ENCODE measurements at regions not wholly inside any gene's neighbourhood (a gene's known extent, or its start where the extent isn't known, plus 50 kb on each side); places are given as distances from the start of the nearest gene placed in this dataset.
"Not testable (repeated sequence)": the region's sequence is repeated elsewhere in the genome, so short reads cannot be mapped to it uniquely, and the experiment has no call there.

DNA sequence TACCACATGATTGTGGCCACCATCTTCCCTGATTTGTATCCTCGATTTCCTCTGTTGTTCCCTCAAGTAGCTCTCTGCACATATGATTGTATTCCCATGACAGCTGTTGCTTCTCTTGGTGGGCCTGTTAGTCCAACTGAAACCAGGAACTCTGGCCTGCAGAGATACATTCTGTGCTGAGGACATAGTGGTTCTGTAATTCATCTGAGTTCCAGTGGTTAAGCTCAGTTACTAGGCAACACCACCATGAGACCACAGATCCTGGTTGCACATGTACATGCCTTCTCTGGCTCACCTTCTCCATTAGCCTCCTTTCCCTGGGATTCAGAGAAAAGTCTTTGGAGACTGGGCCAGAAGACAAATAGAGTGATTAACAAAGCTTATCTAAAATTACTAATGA lies 172.1 kb upstream of the SLC7A11 start:
- DNase-seq: no peak

DNA sequence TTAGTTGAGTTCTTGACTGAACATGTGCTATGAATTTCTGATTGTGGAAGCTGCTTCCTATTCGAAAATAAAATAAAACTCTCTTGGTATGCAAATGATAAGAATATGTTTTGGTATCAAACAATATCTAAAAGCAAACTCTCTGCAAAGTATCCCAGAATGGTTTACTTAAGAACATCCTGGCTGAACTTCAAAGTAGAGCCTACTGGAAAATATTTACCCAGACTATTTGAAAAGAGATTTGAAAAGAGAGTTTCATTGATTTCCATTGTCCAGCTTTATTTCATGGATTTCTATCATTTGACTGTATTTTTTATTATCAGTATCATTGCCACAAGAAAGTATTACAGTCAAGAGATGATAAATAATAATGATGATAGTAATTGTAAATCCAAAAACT lies 171.1 kb upstream of the SLC7A11 start:
- no peak for DNase-seq

DNA sequence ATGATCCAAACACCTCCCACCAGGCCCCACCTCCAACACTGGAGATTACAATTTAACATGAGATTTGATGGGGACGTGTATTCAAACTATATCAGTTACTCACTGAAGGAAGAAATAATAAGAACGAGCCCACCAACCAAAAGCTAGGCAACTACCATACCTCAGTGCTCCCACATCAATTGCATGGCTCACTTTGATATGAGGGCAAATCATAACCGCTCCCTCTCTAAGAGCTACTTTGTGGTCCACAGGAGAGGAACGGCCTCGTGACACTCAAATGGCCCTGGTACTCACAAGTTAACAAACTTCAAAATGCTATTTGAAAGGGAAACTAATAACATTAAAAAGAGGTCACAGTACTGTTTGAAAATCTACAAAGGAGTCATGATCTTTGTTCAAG lies 170.7 kb upstream of the SLC7A11 start:
- DNase-seq: no peak

DNA sequence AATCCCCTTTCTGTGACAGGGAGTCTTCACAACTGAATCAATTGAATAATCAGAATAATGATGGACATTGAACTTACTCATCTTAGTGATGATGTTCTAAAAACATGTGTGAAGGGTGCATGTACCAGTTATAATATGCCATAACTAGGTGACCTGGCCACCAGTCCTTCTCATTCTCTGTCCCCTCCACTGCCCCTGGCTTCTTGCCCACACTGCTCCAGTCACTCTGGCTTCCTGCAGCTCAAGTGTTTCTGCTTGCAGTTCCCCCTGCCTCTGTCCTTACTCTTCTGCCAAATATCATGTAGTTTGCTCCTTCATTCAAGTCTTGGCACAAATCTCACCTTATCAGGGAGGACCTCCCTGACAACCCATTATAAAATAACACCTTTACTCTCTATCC lies 168.1 kb upstream of the SLC7A11 start:
- no peak for DNase-seq

DNA sequence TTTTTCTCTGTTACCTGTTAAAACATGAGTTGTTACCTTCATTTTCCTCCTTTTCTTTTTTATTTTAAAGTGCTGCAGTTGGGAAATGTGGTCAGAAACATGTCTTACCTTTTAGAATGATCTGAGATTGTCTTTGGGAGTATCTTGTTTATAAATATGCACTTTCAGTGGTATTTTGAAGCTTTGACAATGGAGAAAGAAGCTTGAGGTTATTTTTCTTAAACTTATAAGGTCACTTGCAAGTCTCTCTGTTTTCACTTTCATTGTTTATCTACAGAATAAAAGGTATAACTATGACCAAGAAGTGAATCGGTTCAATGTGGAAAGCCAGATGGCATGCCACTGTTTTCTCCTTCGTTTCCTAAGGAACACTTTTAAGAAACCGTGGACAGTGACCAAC lies 167.5 kb upstream of the SLC7A11 start:
- DNase-seq: no peak

DNA sequence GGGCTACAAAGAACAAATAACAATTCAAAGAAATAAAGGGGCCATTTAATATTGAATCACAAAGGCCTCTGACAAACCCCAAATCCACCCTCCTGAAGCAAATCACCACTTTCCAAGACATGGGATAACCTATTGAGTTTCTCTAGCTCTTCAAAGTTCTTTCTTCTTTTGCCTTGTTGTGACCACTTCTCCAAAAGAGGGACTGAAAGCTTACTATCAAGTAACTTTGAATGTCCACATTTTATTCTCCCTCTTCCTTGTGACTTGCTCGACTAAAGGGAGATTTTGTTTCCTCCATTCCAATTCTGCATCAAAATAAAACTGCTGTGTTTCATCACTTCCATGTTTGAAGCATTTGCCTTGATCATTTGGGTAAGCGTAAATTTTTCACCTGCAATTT lies 166.6 kb upstream of the SLC7A11 start:
- DNase-seq: no peak

DNA sequence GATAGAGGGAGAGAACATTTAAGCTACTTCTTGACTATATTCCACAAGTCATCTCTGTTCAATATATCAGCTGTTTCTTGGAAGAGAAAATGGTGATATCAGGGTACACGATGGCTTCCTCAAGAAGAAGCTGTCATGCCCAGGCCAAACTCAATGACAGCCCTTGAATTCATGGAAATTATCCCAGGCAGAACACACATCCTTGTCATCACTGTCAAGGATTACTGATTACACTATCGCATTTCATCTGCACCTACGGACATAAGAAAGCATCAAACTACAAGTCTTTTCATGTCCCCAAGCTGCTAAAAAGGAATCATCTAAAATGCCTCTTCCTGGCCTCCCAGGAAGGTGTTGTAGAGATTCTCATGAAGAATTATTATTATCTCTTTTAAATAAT lies 165.2 kb upstream of the SLC7A11 start:
- no peak for DNase-seq

DNA sequence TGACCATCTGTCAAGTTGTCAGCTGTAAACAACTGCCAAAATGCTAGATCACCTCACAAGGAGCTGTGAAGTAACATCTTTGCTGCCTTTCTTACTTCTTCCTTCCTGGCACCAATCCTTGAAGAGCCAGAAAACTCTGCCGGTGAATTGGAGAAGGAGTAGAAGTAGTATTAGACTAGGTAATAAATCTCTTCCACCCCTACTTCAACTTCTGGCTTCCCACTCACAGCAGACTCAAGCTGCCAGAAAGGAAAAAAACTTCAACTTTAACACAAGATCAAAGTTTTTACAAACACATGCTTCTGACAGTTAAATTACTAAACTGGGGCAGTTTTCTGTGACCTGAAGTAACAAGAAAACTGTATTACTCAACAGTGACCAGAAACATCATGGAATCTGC lies 164.7 kb upstream of the SLC7A11 start:
- no peak for DNase-seq

DNA sequence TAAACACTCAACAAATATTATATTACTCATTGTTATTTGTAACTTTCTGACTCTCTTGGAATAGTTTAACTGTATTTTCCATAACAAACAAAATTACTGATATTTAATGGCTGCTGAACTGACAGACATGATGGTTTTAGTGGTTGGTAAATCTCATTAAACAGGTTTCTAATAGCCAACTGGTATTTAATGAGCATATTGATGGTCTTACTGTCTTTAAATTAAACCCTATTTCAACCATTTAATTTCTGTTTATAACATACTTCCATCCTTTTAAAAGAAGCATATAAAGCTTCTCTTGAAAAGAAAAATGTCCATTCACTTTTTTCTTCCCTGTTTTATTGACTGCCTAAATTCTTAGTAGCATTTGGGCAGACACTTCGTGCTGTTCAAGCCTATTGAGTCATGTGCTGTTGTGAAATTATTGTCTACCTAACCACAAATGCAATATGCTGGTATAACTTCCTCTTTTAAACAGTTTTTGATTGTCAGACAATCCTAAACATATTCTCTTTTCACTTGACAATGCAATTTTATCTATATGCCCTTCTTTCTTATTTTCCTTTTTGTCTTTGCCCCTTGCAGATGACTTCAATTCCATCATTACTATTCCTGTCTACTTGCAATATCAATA lies 163.9 kb upstream of the SLC7A11 start:
- DNase-seq: no peak

DNA sequence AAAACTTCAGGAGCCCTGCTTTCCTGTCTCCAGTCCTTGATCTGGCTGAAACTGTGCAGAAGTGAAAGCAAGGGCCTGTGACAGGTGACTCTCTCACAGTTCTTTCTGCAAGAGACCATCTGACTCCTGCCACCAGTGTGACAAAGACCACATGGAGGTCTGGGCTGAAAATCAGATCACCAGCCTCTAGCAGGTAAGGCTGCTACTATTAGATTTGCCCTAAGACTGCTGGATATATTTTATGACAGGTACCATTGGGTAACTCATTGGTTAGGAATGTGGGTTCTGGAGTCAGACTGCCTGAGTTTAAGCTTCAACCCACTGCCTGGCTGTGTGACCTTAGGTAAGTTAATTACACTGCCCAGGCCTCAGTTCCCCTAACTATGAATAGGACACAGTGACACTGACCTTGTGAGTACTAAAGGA lies 163.3 kb upstream of the SLC7A11 start:
- DNase-seq: no peak

DNA sequence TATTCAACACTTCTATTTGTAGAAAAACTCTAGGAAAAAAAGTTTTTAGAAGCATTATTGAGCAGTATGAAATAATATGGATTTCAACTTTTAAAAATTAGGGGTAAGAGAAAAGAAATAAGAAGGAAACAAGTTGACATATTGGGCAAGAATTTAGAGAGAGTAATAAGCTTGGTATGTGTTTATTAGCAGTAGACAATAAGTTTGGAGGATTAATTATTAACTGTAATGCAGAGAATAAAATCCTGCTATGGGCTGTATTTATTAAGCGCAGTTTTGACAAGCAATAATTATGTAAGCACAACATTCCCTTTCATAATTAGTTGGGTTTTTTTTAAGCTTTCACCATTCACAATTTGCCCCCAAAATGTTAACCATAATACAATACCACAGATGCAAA lies 162.7 kb upstream of the SLC7A11 start:
- no peak for DNase-seq

DNA sequence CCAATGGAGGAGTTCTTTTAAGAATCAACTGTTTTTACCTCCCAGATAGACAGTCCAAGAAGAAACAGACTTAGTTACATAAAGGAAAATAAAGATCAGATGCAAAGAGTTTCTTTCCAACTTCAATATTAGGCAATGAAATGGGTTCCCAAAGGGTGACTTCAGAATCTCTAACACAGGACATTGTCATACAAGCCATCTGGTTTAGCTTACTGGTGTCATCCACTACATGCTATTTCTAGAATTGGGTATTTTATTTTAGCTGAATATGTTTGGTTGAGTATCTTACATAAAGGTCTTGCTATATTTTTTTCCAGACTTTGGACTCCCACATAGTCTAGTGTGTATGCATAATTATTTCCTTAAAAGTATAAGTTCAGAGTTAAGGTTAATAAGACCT lies 162.1 kb upstream of the SLC7A11 start:
- DNase-seq: no peak

DNA sequence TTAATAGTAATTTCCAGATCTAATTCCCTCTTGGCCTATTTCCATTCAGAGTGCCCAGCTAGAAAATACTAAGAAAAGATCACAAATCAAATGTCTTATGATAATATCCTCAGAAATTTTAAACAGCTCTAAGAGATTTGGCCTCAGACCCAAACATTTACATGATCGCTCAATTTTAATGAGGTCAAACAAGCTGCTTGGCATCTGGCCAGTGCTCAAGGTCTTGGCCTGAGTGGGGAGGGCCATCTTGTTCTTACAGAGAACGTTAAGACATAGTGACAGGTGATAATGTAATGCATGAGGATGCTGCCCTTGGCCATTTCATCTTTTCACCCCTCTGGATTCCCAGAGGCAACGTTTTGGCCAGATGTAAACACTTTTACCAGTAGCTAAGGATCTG lies 159.2 kb upstream of the SLC7A11 start:
- DNase-seq: no peak

DNA sequence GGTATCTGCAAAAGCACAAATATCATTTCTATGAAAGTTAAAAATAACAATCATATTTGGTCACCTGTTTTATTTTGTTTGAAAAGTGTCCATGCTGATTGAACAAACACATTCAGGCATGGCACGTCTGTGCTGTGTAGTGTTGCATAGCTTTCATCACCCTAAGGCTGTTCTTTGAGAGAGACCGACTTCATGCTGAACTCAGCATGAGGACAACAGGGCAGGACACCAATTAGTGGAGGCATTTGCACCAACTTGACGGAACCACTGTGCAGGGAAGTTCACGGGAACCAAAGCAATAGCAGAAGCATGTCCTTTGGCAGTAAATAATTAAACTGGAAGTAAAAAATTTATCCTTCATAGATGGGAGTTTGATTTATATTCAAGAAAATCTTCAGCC lies 158.4 kb upstream of the SLC7A11 start:
- DNase-seq: no peak

DNA sequence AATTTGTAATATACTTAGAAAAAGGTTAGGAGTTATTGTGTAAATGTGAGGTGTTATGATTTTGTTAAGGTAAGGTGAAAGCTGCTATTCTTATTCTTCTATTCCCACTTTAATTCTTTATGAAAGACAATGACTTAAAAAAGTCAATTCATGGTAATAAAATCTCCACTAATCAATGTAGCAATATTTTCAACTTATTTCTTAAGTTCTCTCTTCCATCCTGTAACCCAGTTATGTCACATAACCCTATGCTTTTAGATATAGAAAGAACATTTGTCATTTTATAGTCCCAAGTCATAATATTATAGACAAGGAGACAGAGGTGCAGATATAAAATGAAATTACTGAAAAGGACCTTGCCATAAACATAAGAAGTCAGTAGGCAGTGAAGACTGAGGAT lies 157.9 kb upstream of the SLC7A11 start:
- DNase-seq: no peak

DNA sequence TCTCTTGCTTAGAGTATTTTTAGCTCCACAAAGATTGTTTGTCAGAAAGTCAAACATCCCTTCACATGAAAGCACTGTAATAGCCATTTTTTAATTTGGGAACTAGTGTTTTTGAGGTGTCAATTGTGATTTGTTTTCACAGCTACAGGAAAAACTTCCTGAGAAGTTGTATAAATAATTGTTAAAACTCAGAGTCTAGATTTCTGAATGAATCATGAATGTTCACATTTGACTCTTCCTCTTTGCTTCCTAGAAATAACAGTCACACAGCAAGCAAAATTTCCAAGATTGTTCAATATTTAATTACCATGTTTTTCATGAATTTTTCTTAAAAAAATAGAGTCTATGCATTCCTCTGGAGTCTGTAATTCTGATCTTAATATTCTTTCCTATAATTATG lies 156.9 kb upstream of the SLC7A11 start:
- no peak for DNase-seq

DNA sequence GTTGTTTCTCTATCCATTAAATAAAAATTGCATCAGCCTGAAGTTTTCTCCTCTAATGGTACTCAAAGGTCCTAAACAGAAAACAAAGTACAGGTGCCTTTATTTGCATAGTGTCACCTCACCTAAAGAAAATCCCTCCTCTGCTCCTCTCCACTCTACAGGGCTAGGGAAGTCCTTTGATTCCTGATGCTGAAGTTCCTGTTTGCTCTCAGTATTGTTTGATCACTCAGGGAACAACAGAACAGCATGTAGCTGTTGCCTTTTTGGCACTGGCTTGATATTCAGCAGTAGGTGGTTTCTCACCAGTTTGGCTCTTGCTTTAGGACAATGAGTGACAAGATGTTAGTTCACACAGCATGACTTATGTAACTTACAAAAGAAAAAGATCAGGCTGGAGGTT lies 156.2 kb upstream of the SLC7A11 start:
- peak; percentile 42 for DNase-seq

DNA sequence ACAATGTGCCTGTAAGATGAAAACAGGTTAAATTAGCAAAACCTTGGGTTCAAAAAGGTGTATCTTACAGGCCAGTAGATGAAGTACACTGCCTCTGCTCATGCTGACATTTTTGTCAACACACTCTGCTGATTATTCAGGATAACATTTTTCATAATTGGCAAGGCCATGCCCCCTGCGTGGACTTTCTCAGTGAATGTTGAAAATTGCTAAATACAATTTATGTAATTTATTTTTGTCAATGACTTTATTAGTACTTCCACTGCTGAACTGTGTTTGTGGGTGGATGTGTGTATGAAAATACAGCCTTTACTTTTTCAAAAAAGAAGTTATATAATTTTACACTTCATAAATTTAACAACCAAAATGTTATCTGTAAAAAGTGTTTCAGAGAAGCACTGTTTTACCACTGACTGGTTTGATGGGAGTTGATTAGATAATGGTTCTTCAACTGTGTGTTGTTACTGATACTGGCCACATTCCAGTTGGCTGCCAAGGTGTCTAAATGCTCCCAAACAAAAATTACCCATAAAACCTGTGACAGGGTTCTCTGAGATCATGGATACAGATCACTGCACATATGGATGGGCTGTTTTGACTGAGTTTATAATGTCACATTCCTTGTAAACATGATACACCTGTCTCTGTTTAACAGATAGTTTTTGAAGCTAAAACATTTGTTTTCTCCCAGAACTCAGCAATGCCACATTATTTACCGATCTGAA lies 151.9 kb upstream of the SLC7A11 start:
- DNase-seq: no peak

DNA sequence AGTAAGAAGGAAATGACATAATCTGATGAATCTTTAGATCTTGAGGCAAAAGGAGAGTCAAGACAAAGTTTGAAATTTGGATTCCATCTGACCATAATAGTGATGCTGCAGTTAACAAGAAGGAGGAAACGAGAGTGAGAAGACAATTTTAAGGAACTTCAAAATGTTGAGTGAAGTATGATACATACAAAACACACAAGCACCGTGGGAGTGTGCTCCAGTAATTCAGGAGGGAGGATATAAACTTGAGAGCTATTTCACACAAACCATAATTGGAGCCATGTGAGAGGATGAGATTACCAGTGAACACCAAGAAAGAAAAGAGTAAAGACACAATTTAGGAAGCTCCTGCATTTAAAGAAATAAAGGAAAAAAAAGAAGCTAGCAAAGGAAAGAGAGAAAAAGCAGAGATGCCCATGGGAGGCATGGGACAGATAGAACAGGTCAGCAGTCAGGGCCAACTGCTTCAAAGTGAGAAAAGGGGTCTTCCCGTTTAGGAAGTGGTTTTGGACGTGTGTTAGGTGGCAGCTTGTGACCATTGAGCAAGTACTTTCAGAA lies 150.7 kb upstream of the SLC7A11 start:
- no peak for DNase-seq

DNA sequence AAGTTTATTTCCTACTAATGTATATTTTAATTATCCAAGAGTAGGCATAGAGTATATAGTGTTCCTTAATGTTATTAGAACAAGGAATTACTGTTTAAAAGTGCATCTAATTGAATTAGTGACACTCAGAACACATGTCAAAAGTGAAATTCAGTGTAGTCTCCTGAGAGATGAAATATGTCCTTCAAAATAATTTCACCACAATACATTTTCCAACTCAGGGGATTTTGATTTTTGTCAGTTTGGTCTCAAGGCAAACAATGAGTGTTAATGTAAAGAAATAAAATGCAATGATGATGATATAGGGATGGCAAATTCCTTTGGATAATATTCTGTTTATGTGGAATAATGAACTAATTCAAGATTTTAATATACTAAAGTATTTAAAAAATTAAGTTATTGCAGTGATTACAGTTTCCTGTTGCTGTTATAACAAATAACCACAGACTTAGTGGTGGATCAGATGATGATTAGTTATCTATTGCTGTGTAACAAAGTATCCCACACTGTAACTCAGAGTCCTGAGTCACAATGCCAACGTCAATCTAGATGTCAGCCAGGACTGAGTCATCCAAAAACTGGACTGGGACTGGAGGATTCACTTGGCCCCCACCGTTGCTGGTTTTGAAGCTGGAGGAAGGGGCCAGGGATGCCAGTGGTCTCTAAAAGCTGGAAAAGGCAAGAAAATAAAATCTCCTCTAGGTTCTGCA lies 148.0 kb upstream of the SLC7A11 start:
- no peak for DNase-seq

DNA sequence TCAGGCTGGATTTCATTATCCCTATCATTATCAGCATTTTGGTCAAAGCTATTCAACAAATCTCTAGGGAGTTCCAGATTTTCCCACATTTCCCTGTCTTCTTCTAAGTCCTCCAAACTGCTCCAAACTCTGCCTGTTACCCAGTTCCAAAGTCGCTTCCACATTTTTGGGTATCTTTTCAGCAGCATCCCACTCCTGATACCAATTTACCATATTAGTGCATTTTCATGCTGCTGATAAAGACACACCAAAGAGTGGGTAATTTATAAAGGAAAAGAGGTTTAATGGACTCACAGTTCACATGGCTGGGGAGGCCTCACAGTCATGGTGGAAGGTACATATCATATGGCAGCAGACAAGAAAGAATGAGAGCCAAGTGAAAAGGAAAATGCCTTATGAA lies 132.8 kb upstream of the SLC7A11 start:
- no peak for DNase-seq

DNA sequence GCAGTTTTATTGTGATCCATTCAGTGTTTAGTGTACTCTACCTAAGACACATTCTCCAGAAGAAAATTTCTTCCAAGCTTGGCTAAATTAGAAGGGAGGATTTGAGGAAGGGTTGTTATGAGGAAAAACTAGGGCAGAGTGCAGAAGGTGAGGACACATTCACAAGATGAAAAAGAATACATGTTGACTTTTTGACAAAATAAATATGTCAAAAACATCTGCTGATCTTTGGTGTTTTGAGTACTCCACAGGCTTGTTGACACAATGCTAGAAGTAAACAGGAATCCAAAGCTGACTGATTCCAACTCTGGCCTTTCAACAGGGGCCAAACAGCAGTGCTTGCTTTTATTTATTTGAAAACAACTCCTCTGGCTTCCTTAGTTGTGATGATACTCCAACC lies 125.8 kb upstream of the SLC7A11 start:
- DNase-seq: peak; percentile 6

DNA sequence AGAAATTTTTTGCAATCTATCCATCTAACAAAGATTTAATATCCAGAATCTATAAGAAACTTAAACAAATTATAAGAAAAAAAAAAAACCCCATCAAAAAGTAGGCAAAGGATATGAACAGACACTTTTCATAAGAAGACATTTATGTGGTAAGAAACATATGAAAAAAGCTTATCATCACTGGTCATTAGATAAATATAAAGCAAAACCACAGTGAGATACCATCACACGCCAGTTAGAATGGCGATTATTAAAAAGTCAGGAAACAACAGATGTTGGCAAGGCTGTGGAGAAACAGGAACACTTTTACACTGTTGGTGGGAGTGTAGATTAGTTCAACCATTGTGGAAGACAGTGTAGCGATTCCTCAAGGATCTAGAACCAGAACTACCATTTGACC lies 110.3 kb upstream of the SLC7A11 start:
- not testable (repeated sequence) for DNase-seq

DNA sequence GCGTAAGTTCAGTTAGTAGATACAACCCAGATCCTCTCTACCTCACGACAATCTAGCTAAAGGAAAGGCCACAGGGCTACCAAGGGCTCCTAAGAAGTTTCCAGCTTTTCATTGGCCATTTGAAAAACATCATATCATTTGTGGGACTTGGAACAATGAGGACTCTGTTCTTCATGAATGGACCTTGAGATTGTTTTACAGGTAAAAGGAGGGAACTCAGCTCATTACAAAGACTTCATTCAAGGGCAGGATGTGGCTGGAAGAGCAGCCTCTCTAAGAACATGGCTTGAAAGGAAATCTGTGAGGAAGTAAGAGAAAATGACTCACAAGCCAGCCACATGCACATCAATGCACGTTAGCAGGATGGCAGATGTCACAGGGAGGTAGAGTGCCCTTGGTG lies 105.9 kb upstream of the SLC7A11 start:
- no peak for DNase-seq
